HG03039 (cell line): ENCODE measurements at regions not wholly inside any gene's neighbourhood (a gene's known extent, or its start where the extent isn't known, plus 50 kb on each side); places are given as distances from the start of the nearest gene placed in this dataset.
"Not testable (repeated sequence)": the region's sequence is repeated elsewhere in the genome, so short reads cannot be mapped to it uniquely, and the experiment has no call there.

Experiments used
- ATAC-seq: cut with Tn5 transposase; IDR thresholded peaks from one replicate; pipeline ENCODE4 v1.9.1; 2021; ENCODE audit warnings: mild to moderate bottlenecking, moderate library complexity; ENCODE audit not compliant: unreplicated experiment

GRCh38 chr17:68782789-68783188 lies 172.4 kb downstream of the ABCA8 start:
- ATAC-seq: no peak

GRCh38 chr17:68780596-68780995 lies 174.6 kb downstream of the ABCA8 start:
- no peak for ATAC-seq

- no peak for ATAC-seq
These were observed 176.5 kb downstream of the ABCA8 start for GRCh38 chr17:68778726-68779125.

- ATAC-seq: no peak
These were observed 176.9 kb upstream of the FAM20A start for GRCh38 chr17:68777856-68778694.

- ATAC-seq: no peak
These were observed 176.2 kb upstream of the FAM20A start for GRCh38 chr17:68777243-68777855.

GRCh38 chr17:68776451-68776850 lies 175.3 kb upstream of the FAM20A start:
- no peak for ATAC-seq

GRCh38 chr17:68775969-68776368 lies 174.8 kb upstream of the FAM20A start:
- no peak for ATAC-seq

GRCh38 chr17:68775318-68775717 lies 174.2 kb upstream of the FAM20A start:
- ATAC-seq: no peak

GRCh38 chr17:68771867-68772515 lies 170.8 kb upstream of the FAM20A start:
- ATAC-seq: peak; percentile 63

GRCh38 chr17:68768804-68769203 lies 167.6 kb upstream of the FAM20A start:
- ATAC-seq: no peak

- no peak for ATAC-seq
These were observed 165.5 kb upstream of the FAM20A start for GRCh38 chr17:68766640-68767039.

- ATAC-seq: no peak
These were observed 162.4 kb upstream of the FAM20A start for GRCh38 chr17:68763562-68763961.

- no peak for ATAC-seq
These were observed 161.7 kb upstream of the FAM20A start for GRCh38 chr17:68762911-68763310.

- no peak for ATAC-seq
These were observed 158.9 kb upstream of the FAM20A start for GRCh38 chr17:68760141-68760475.

GRCh38 chr17:68759343-68760140 lies 158.4 kb upstream of the FAM20A start:
- ATAC-seq: peak; percentile 70

GRCh38 chr17:68759002-68759342 lies 157.8 kb upstream of the FAM20A start:
- no peak for ATAC-seq

- ATAC-seq: not testable (repeated sequence)
These were observed 156.9 kb upstream of the FAM20A start for GRCh38 chr17:68757866-68758757.

- ATAC-seq: no peak
These were observed 153.0 kb upstream of the FAM20A start for GRCh38 chr17:68753985-68754769.

GRCh38 chr17:68750208-68750562 lies 149.0 kb upstream of the FAM20A start:
- no peak for ATAC-seq
